ENCODE measurements at regions not wholly inside any gene's neighbourhood (a gene's known extent, or its start where the extent isn't known, plus 50 kb on each side); places are given as distances from the start of the nearest gene placed in this dataset.

GRCh38 chr3:66948041-66948440, 50.1 kb upstream of the KBTBD8 start (continued):
- no peak for TF ChIP-seq ZSCAN30 (tag by site-specific recombination; IDR thresholded peaks at IDR 0.05)

Data from HEK293 (cell line).